GM18526 (cell line): ENCODE measurements at regions not wholly inside any gene's neighbourhood (a gene's known extent, or its start where the extent isn't known, plus 50 kb on each side); places are given as distances from the start of the nearest gene placed in this dataset.

Experiments
- POLR2A ChIP-seq: IDR thresholded peaks from 3 replicates; pipeline ENCODE4 v1.6.1; 2011; ENCODE audit not compliant: insufficient read length; ENCODE audit errors: extremely low read depth

GRCh38 chr5:18764161-18764560 lies 1129.9 kb downstream of the TAF11L14 start:
- no peak for TF ChIP-seq POLR2A

GRCh38 chr5:18765304-18765703 lies 1131.0 kb downstream of the TAF11L14 start:
- no peak for TF ChIP-seq POLR2A

- no peak for TF ChIP-seq POLR2A
Observed at GRCh38 chr5:18771097-18771610, 1136.9 kb downstream of the TAF11L14 start.

GRCh38 chr5:18772475-18772874 lies 1138.2 kb downstream of the TAF11L14 start:
- TF ChIP-seq POLR2A, result no peak

GRCh38 chr5:18778225-18778624 lies 1144.0 kb downstream of the TAF11L14 start:
- no peak for TF ChIP-seq POLR2A

- TF ChIP-seq POLR2A, result no peak
Observed at GRCh38 chr5:18789218-18789998, 1155.1 kb downstream of the TAF11L14 start.

GRCh38 chr5:18792145-18792544 lies 1157.9 kb downstream of the TAF11L14 start:
- no peak for TF ChIP-seq POLR2A

- TF ChIP-seq POLR2A, result no peak
Observed at GRCh38 chr5:18797222-18797621, 1163.0 kb downstream of the TAF11L14 start.

GRCh38 chr5:18798058-18798457 lies 1163.8 kb downstream of the TAF11L14 start:
- no peak for TF ChIP-seq POLR2A

GRCh38 chr5:18799482-18800128 lies 1165.3 kb downstream of the TAF11L14 start:
- no peak for TF ChIP-seq POLR2A

GRCh38 chr5:18800293-18801025 lies 1166.2 kb downstream of the TAF11L14 start:
- no peak for TF ChIP-seq POLR2A

GRCh38 chr5:18802336-18802735 lies 1168.1 kb downstream of the TAF11L14 start:
- no peak for TF ChIP-seq POLR2A

GRCh38 chr5:18805376-18805775 lies 1171.1 kb downstream of the TAF11L14 start:
- TF ChIP-seq POLR2A, result no peak

- TF ChIP-seq POLR2A, result no peak
Observed at GRCh38 chr5:18807256-18808149, 1173.2 kb downstream of the TAF11L14 start.

- TF ChIP-seq POLR2A, result no peak
Observed at GRCh38 chr5:18811661-18812060, 1176.3 kb downstream of the CDH18 start.
